ENCODE measurements at regions not wholly inside any gene's neighbourhood (a gene's known extent, or its start where the extent isn't known, plus 50 kb on each side); places are given as distances from the start of the nearest gene placed in this dataset.

- intact Hi-C loops (cut with micrococcal nuclease) (no loop called here), dilution Hi-C loops (cut with MboI; ENCODE audit: extremely low pct_ligation_motif_present, low sequenced_read_pairs) (no loop called here)
- BruUV-seq (replicated peaks): no TSS peak
These were observed 182.5 kb upstream of the TENT5A start for GRCh38 chr6:81934936-81935335.

More at GRCh38 chr6:81934936-81935335, 182.5 kb upstream of the TENT5A start:
- no peaks in the 10 kb centered on the region for H3K36me3 ChIP-seq (ENCODE audit: control insufficient read depth in 2 of 2, extremely low read depth in 1 of 2, insufficient read depth in 2 of 2, low read length in 2 of 2)
- H3K27me3 ChIP-seq (ENCODE audit: control insufficient read depth in 2 of 2, insufficient read depth in 2 of 2, low read length in 2 of 2): no peaks in the 10 kb centered on the region
- H3K4me3 ChIP-seq (replicated peaks in 1 of 3; ENCODE audit: insufficient read depth in 1 of 3, low read depth in 1 of 3, low read length in 3 of 3): no peak overlapping the region
- no peaks in the 10 kb centered on the region for H3K9me1 ChIP-seq (replicated peaks; ENCODE audit: control insufficient read depth, extremely low read depth, insufficient read depth, low read length)
- no peak overlapping the region for H3K9ac ChIP-seq (replicated peaks; ENCODE audit: extremely low read depth, insufficient read depth, low read length)
- H3K79me2 ChIP-seq (ENCODE audit: control insufficient read depth, insufficient read depth, low read length): no peaks in the 10 kb centered on the region
- H3K9me3 ChIP-seq (replicated peaks; ENCODE audit: control insufficient read depth, insufficient read depth, low read length): no peaks in the 10 kb centered on the region
- TF ChIP-seq EZH2 (IDR thresholded peaks at IDR 0.05; ENCODE audit: borderline replicate concordance, low read depth, low read length, severe bottlenecking) (no peak), POLR2A (IDR thresholded peaks at IDR 0.05; ENCODE audit: low read depth, low read length) (no peak), POLR2AphosphoS5 (IDR thresholded peaks at IDR 0.05; ENCODE audit: insufficient read depth, low read depth, low read length) (no peak), MYC (IDR thresholded peaks at IDR 0.05; ENCODE audit: low read depth, low read length) (no peak), JUN (IDR thresholded peaks at IDR 0.05; ENCODE audit: borderline replicate concordance, insufficient read depth, insufficient read length, low read depth) (no peak), GATA2 (IDR thresholded peaks at IDR 0.05; ENCODE audit: insufficient read depth, insufficient read length, low read depth, low read length) (no peak), CTCF (IDR thresholded peaks at IDR 0.05; ENCODE audit: extremely low read depth in 1 of 2, insufficient read depth in 1 of 2, low read depth in 1 of 2, low read length in 2 of 2) (no peak), FOS (IDR thresholded peaks at IDR 0.05; ENCODE audit: borderline replicate concordance, insufficient read depth, low read length) (no peak)
- TF ChIP-seq, protein P1, sequence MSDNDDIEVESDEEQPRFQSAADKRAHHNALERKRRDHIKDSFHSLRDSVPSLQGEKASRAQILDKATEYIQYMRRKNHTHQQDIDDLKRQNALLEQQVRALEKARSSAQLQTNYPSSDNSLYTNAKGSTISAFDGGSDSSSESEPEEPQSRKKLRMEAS (IDR thresholded peaks at IDR 0.05; ENCODE audit: insufficient read depth, insufficient read length): no peak
- H3K27ac ChIP-seq (ENCODE audit: insufficient read depth, low read depth, low read length): no peak overlapping the region
- ChIA-PET CTCF (interaction anchor here (1.6 kb wide), 1 partner anchor 11 kb away, joined by 4 read pairs; no protein-coding TSS in a partner anchor), POLR2A (no interaction called here)
- FAIRE-seq (no peak), DNase-seq (ENCODE audit: low read depth, low spot score) (no peak)
- no peak overlapping the region for H2AFZ ChIP-seq (ENCODE audit: low read depth, low read length)
- no peak overlapping the region for H3K4me2 ChIP-seq (ENCODE audit: insufficient read depth, low read length)
- peaks cover 14% of the 10 kb centered on the region for H3K4me1 ChIP-seq (ENCODE audit: control insufficient read depth, extremely low read depth, insufficient read depth, low read length)
- no peaks in the 10 kb centered on the region for H4K20me1 ChIP-seq (replicated peaks; ENCODE audit: control insufficient read depth, extremely low read depth, insufficient read depth, low read length)

All from endothelial cell of umbilical vein (primary cell).